Endothelial cell (in vitro differentiated cells): ENCODE measurements at regions not wholly inside any gene's neighbourhood (a gene's known extent, or its start where the extent isn't known, plus 50 kb on each side); places are given as distances from the start of the nearest gene placed in this dataset.

Experiments used
- DNase-seq: peaks from one replicate; pipeline ENCODE4 v3.0.0; 2021; ENCODE audit warnings: low spot score
- H3K27ac Mint-ChIP-seq: one replicate; pipeline ENCODE4 v1.8.0; 2021; ENCODE audit warnings: mixed read lengths, inconsistent platforms; ENCODE audit not compliant: unreplicated experiment
- H3K27me3 Mint-ChIP-seq: one replicate; pipeline ENCODE4 v1.8.0; 2021; ENCODE audit warnings: mild to moderate bottlenecking, moderate library complexity, mixed read lengths, inconsistent platforms; ENCODE audit not compliant: unreplicated experiment
- H3K36me3 Mint-ChIP-seq: one replicate; pipeline ENCODE4 v1.8.0; 2021; ENCODE audit warnings: mild to moderate bottlenecking, low read depth, mixed read lengths, inconsistent platforms; ENCODE audit not compliant: unreplicated experiment
- H3K4me1 Mint-ChIP-seq: one replicate; pipeline ENCODE4 v1.8.0; 2021; ENCODE audit warnings: mild to moderate bottlenecking, mixed read lengths, inconsistent platforms; ENCODE audit not compliant: unreplicated experiment
- H3K4me3 Mint-ChIP-seq: one replicate; pipeline ENCODE4 v1.8.0; 2021; ENCODE audit warnings: mild to moderate bottlenecking, mixed read lengths, inconsistent platforms; ENCODE audit not compliant: unreplicated experiment
- H3K9me3 Mint-ChIP-seq: one replicate; pipeline ENCODE4 v1.8.0; 2021; ENCODE audit warnings: mixed read lengths, inconsistent platforms; ENCODE audit not compliant: unreplicated experiment
- TF ChIP-seq, protein P1 (sequence below): fragments of 200-600 bp; sonication (generic); IDR thresholded peaks from one replicate; pipeline ENCODE4 v1.5.0; 2021; ENCODE audit warnings: antibody characterized with exemption; ENCODE audit not compliant: unreplicated experiment

DNA sequence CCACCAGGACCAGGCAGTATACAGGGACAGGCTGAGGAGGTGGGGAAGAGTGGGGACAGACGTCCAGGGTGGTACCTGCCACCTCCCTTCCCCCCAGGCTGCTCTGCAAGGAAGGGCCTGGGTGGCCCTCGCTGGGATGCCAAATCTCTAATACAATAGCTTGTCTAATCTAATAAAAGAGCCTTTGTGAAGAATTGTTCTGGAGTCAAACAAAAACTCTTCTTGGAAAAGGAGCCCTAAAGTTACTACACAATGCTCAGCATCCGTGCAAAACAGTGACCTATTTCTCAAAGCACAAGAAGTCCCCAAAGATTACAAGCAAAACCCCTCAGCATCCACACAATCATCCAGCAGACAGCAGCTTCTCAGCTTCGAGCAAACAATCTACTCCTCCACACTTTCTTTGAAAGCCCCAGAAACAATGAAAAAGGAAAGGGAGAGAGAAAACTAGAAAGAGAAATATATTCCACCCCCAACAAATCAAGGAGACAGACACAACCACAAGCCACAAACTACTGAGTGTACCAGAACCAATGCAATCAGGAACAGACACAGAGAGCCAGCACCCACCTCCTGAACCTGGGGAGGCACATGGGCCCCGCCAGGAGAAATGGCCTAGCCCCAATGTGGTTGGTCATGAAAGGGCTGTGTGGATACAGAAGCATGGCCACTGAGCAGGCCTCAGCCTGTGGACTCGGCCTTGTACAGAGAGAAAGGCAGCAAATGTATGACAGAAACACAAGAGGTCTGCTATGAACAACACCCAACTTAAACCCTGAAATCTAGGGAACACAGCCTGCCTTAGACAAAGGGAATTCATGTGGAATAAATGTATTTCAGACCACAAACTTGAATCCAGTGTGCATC is 177.1 kb upstream of the CHRNA7 start:
- H3K27ac Mint-ChIP-seq = no peak overlapping the region
- no peaks in the 10 kb centered on the region for H3K4me1 Mint-ChIP-seq
- TF ChIP-seq, protein P1, sequence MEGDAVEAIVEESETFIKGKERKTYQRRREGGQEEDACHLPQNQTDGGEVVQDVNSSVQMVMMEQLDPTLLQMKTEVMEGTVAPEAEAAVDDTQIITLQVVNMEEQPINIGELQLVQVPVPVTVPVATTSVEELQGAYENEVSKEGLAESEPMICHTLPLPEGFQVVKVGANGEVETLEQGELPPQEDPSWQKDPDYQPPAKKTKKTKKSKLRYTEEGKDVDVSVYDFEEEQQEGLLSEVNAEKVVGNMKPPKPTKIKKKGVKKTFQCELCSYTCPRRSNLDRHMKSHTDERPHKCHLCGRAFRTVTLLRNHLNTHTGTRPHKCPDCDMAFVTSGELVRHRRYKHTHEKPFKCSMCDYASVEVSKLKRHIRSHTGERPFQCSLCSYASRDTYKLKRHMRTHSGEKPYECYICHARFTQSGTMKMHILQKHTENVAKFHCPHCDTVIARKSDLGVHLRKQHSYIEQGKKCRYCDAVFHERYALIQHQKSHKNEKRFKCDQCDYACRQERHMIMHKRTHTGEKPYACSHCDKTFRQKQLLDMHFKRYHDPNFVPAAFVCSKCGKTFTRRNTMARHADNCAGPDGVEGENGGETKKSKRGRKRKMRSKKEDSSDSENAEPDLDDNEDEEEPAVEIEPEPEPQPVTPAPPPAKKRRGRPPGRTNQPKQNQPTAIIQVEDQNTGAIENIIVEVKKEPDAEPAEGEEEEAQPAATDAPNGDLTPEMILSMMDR = no peak
- H3K27me3 Mint-ChIP-seq = peaks cover 2% of the 10 kb centered on the region
- no peaks in the 10 kb centered on the region for H3K36me3 Mint-ChIP-seq
- H3K9me3 Mint-ChIP-seq = peaks cover 13% of the 10 kb centered on the region
- H3K4me3 Mint-ChIP-seq = no peak overlapping the region
- no peak for DNase-seq

DNA sequence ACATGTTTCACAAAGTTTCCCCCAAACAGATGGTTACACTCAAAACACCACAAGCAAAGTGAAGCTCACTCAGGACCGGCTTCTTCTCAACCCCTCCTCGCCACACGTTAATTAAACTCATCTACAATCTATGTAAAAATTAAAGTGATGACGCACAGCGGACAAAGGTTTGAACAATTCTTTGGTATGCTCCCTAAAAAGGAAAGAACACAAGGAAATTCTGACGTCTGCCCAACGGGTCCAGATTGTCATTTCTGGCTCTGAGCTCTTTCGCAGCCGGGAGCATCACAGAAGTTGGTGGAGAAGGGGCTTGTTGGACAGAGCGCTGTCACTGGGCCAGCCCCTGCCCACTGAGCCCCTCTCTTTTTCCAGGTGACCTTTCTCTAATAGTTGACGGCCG is 173.7 kb upstream of the CHRNA7 start:
- Mint-ChIP-seq H3K9me3 (peaks cover 7% of the 10 kb centered on the region), H3K4me1 (no peaks in the 10 kb centered on the region), H3K4me3 (no peak overlapping the region), H3K27me3 (peaks cover 1% of the 10 kb centered on the region), H3K27ac (no peak overlapping the region), H3K36me3 (no peaks in the 10 kb centered on the region)
- TF ChIP-seq, protein P1 = no peak
- no peak for DNase-seq

- DNase-seq = no peak
- TF ChIP-seq, protein P1 = no peak
- peaks cover under 1% of the 10 kb centered on the region for H3K36me3 Mint-ChIP-seq
- peaks cover 7% of the 10 kb centered on the region for H3K9me3 Mint-ChIP-seq
- H3K27ac Mint-ChIP-seq = no peak overlapping the region
- H3K27me3 Mint-ChIP-seq = peaks cover 1% of the 10 kb centered on the region
- H3K4me3 Mint-ChIP-seq = no peak overlapping the region
- no peaks in the 10 kb centered on the region for H3K4me1 Mint-ChIP-seq
Observed at GRCh38 chr15:31857194-31857593, 173.1 kb upstream of the CHRNA7 start.

- TF ChIP-seq, protein P1 = no peak
- peaks cover 7% of the 10 kb centered on the region for H3K9me3 Mint-ChIP-seq
- H3K36me3 Mint-ChIP-seq = peaks cover 6% of the 10 kb centered on the region
- no peak overlapping the region for H3K4me3 Mint-ChIP-seq
- no peaks in the 10 kb centered on the region for H3K4me1 Mint-ChIP-seq
- H3K27ac Mint-ChIP-seq = no peak overlapping the region
- H3K27me3 Mint-ChIP-seq = peaks cover 1% of the 10 kb centered on the region
- DNase-seq = no peak
Observed at GRCh38 chr15:31858026-31858425, 172.3 kb upstream of the CHRNA7 start.

DNA sequence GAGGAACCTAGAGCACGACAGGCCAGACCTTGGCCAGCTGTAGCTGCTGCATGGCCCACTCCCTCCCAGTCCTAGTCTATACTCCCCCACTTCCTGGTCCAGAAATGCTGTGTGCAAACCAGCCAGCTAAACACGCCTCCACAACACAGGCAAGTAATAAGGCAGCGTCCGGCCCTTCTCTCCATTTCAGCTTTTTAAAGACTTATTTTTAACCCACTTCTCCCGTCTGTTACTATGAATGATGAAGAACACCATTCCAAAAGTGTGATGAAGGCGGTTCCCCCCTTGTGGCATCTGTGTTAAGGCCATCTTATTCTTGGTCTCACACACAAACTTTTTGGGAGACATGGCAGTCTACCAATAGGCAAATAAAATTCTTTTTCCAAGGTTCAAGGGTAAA is 164.1 kb upstream of the CHRNA7 start:
- Mint-ChIP-seq H3K27me3 (peaks cover 12% of the 10 kb centered on the region), H3K9me3 (no peaks in the 10 kb centered on the region), H3K27ac (no peak overlapping the region), H3K4me1 (peaks cover 8% of the 10 kb centered on the region), H3K36me3 (peaks cover 15% of the 10 kb centered on the region), H3K4me3 (no peak overlapping the region)
- no peak for DNase-seq
- TF ChIP-seq, protein P1 = no peak
